ENCODE measurements at regions not wholly inside any gene's neighbourhood (a gene's known extent, or its start where the extent isn't known, plus 50 kb on each side); places are given as distances from the start of the nearest gene placed in this dataset.

- peak; percentile 1 for DNase-seq
Measured at GRCh38 chr17:33640629-33641028, 347.5 kb upstream of the ASIC2 start.

GRCh38 chr17:33642002-33642401 is 348.9 kb upstream of the ASIC2 start:
- no peak for DNase-seq

DNA sequence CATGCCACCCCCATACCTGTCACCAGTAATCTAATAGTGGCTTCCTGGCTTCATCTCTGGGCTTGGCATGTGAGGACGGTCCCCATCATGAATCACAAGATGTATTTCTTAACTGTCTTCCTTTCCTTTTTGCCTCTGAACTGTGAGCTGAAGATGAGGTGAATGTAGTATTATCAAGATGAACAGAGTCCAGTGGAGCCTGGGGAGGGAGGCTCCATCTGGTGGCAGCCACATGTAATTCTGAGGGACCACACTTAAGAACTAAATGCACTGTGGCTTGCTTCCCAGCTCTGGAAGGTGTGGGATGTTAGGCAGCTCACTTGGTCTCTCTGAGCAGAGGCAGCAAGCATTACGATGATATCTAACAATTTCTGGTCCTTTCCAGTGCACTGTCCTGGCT is 354.9 kb upstream of the ASIC2 start:
- DNase-seq, result peak; percentile 14

GRCh38 chr17:33650304-33650703 is 357.2 kb upstream of the ASIC2 start:
- DNase-seq, result no peak

GRCh38 chr17:33651686-33652085 is 358.6 kb upstream of the ASIC2 start:
- no peak for DNase-seq

DNA sequence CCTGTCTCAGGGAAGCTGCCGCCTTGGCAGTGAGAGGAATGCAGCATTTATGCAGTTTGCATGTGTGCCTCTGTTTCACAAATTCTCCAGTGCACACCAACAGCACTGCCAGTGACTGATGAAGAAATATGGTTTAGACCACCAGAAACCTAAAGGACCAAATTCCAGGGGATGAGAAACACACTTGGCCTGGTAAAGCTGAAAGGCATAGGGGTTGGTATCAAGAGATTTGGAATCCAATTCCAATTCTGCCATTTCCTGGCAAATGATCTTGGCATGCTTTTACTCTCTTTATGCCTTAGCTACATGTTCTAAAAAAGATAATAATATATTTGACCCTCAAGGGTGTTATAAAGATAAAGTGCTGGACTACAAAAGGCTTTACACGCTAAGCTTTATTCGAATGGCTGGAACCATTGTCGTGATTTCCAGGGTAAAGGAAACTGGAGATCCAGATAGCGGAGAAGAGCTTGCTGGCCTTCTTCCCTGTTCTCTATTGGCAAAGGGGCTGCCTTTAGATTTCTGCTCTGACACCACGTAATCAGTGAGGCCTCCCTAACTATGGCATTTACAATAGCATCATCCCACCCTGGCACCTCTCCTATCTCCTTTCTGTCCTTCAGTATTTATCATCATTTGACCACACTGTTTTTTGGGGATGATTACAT is 359.8 kb upstream of the ASIC2 start:
- no peak for DNase-seq

GRCh38 chr17:33653399-33653788 is 360.3 kb upstream of the ASIC2 start:
- DNase-seq, result no peak

DNA sequence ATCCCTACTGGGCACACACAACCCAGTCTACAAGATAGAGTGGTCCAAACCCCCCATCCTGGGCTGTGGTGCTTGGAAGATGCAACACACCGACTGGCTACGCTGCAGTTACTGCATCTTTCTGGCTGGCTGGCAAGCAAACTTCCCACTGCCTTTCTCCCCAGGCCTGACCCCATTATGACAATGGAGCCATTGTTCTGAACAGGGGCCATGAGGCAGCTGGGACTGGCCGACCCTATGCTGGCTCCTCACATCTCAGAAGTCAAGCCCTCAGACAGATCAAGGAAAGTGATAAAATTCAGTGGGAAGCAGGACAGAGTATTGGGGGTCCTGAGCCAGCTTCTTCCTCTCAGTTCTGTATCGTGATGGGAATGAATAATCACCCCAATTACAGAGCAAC is 364.1 kb upstream of the ASIC2 start:
- no peak for DNase-seq

DNA sequence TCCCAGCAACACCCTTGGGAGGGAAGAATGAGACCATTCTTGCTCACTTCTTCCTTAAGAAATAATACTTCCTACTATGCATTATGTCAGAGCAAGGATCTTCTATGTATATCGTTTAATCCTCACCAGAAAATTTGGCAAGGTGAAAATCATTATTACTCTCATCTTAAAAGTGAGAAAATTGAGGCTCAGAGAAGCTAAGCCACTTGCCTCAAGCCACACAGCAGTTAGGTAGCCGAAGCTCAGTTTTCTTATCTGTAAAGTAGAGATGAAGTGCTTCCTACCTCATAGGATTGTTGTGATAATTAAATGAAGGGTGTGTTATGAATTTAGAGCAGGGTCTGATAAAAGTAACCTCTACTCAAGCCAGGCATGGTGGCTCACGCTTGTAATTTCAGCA is 368.9 kb upstream of the ASIC2 start:
- DNase-seq, result no peak

DNA sequence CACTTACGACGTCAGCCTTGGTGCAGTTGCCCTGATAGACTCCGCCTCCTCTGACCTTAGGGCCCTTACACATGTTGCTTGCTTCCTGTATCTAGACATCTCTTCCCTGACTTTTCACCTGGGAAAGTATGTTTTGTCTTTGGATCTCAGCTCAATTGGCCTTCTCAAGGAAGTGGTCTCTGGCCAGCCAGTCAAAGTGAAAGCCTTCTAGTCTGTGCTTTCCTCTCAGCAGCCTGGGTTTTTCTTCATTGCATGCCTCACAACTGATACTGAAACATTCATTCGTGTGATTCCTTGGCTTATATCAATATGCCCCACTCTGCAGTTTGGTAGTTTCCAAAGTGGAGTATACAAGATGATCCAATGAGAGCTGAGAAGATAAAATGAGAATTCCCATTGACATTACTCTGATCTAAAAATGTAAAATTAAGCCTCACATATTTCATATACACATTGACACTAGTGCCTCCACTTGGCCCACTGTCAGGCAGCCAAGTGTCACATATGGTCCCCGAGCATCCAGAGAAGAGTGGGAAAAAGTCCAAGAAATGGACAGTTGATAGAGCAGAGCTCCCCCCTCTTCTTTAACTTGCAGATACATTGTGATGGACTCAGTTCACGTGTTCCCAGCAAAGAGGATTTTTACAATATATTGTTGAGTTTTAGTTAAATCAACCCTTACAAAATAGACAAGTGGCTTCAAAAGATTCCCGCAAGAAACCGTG is 371.2 kb upstream of the ASIC2 start:
- no peak for DNase-seq

GRCh38 chr17:33667052-33667509 is 374.0 kb upstream of the ASIC2 start:
- DNase-seq, result no peak

- no peak for DNase-seq
Measured at GRCh38 chr17:33667671-33668070, 374.6 kb upstream of the ASIC2 start.

- DNase-seq, result no peak
Measured at GRCh38 chr17:33668516-33668915, 375.4 kb upstream of the ASIC2 start.

- no peak for DNase-seq
Measured at GRCh38 chr17:33671491-33671890, 378.4 kb upstream of the ASIC2 start.

- DNase-seq, result peak; percentile 52
Measured at GRCh38 chr17:33674685-33675084, 381.6 kb upstream of the ASIC2 start.

DNA sequence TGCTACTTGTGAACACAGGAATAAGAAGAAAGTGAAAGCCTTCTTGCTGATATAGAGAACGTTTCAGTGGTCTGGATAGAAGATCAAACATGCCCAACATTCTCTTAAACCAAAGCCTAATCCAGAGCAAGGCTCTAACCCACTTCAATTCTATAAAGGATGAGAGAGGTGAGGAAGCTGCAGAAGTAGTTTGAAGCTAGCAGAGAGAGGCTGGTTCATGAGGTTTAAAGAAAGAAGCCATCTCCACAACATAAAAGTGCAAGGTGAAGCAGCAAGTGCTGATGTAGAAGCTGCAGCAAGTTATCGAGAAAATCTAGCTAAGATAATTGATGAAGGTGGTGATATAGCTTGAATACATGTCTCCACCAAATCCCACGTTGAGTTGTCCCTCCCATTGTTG is 383.3 kb upstream of the ASIC2 start:
- DNase-seq, result no peak

DNA sequence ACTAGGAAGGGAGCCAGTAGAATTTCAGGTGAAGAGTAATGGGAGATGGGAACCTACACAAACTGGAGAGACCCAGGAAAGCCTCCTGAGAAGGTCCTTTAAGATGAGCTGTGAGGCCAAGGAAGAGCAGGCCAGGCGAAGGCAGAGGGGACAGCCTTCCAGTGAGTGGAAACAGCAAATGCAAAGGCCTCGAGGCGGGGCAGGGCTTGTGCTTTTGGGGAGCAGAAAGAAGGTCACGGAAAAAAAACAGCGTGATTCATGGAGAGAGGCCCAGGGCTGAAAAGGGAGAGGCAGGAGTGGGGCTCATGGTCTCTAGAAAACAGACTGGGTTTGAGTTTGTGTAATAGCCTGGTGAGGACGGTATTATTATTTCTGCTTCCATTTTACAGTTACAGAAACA is 386.5 kb upstream of the ASIC2 start:
- no peak for DNase-seq

- DNase-seq, result no peak
Measured at GRCh38 chr17:33680472-33680871, 387.4 kb upstream of the ASIC2 start.

GRCh38 chr17:33682599-33682998 is 389.5 kb upstream of the ASIC2 start:
- DNase-seq, result no peak

- no peak for DNase-seq
Measured at GRCh38 chr17:33684735-33685134, 391.6 kb upstream of the ASIC2 start.

DNA sequence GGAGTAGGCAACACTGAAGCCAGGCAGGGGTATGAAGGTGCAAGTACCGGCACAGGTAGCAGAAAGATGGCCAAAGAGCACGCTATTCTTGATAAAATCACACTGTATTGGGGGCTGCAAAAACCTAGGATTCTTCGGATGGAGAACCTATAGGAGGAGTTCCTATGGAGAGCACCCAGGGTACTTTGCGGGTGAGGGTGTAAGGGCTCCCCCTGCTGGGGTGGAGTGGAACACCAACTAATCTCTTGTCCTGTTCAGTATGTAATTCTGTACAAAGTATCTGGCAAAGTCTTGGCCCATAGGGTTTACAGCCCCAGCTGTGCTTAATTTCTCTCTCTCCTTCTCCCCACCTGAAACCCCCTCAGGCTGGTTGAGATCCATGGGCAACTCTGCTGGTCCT is 393.1 kb upstream of the ASIC2 start:
- DNase-seq, result no peak

GRCh38 chr17:33687831-33688230 is 394.7 kb upstream of the ASIC2 start:
- DNase-seq, result no peak

- no peak for DNase-seq
Measured at GRCh38 chr17:33688771-33689170, 395.7 kb upstream of the ASIC2 start.

- no peak for DNase-seq
Measured at GRCh38 chr17:33689725-33690124, 396.6 kb upstream of the ASIC2 start.
